ENCODE measurements at regions not wholly inside any gene's neighbourhood (a gene's known extent, or its start where the extent isn't known, plus 50 kb on each side); places are given as distances from the start of the nearest gene placed in this dataset.

- no peak for TF ChIP-seq CDX4 (CRISPR knock-in tag; IDR thresholded peaks at IDR 0.05; ENCODE audit: borderline replicate concordance)
- no peak for TF ChIP-seq NFE2L1 (CRISPR knock-in tag; IDR thresholded peaks at IDR 0.05)
- no peak for TF ChIP-seq ZNF317 (CRISPR knock-in tag; IDR thresholded peaks at IDR 0.05; ENCODE audit: borderline replicate concordance, low read depth)
- no peak for TF ChIP-seq ZNF425 (CRISPR knock-in tag; conservative IDR thresholded peaks at IDR 0.05)
- TF ChIP-seq CBFB (CRISPR knock-in tag; IDR thresholded peaks at IDR 0.05; ENCODE audit: low read depth), result no peak
- TF ChIP-seq ZNF121 (CRISPR knock-in tag; IDR thresholded peaks at IDR 0.05), result no peak
Measured at GRCh38 chr9:38309324-38310195, 82.9 kb upstream of the ALDH1B1 start (continued).

- H3K36me3 Mint-ChIP-seq, result no peaks in the 10 kb centered on the region
- POLR2A ChIA-PET, result no interaction called here
Measured at GRCh38 chr9:38308136-38308535, 84.4 kb upstream of the ALDH1B1 start.

More at GRCh38 chr9:38308136-38308535, 84.4 kb upstream of the ALDH1B1 start:
- Mint-ChIP-seq H3K9me3 (no peaks in the 10 kb centered on the region), H3K27ac (no peak overlapping the region), H3K27me3 (ENCODE audit: low read depth) (peaks cover 6% of the 10 kb centered on the region; the same call in 1 of the 2 replicates), H3K4me3 (no peak overlapping the region), H3K4me1 (peaks cover 24% of the 10 kb centered on the region)
- ATAC-seq (no peak), DNase-seq (ENCODE audit: low spot score) (no peak)
- CTCF ChIA-PET, result no interaction called here
- TF ChIP-seq TEAD1 (CRISPR knock-in tag; IDR thresholded peaks at IDR 0.05) (no peak), GABPB1 (CRISPR knock-in tag; IDR thresholded peaks at IDR 0.05) (no peak), E2F4 (CRISPR knock-in tag; IDR thresholded peaks at IDR 0.05; ENCODE audit: borderline replicate concordance, low read depth) (no peak), CBFB (CRISPR knock-in tag; IDR thresholded peaks at IDR 0.05; ENCODE audit: low read depth) (no peak), IRF1 (CRISPR knock-in tag; IDR thresholded peaks at IDR 0.05) (no peak), FOXP4 (CRISPR knock-in tag; IDR thresholded peaks at IDR 0.05) (no peak), NFYB (CRISPR knock-in tag; conservative IDR thresholded peaks at IDR 0.05; ENCODE audit: low read depth) (no peak), E2F5 (CRISPR knock-in tag; IDR thresholded peaks at IDR 0.05) (no peak), NR1H2 (CRISPR knock-in tag; IDR thresholded peaks at IDR 0.05) (no peak), ZBTB43 (CRISPR knock-in tag; IDR thresholded peaks at IDR 0.05) (no peak), ZNF317 (CRISPR knock-in tag; IDR thresholded peaks at IDR 0.05; ENCODE audit: borderline replicate concordance, low read depth) (no peak)

All from WTC11 (cell line).